KMS-11 (cell line): ENCODE measurements at regions not wholly inside any gene's neighbourhood (a gene's known extent, or its start where the extent isn't known, plus 50 kb on each side); places are given as distances from the start of the nearest gene placed in this dataset.

Experiments
- H2AFZ ChIP-seq: fragments of 200-600 bp; sonication (generic); 2 replicates; pipeline ENCODE4 v1.6.1; 2016; ENCODE audit warnings: antibody characterized with exemption, mixed run types, low read depth
- H3K27ac ChIP-seq: fragments of 200-600 bp; sonication (generic); 2 replicates; pipeline ENCODE4 v1.6.1; 2016; ENCODE audit warnings: mild to moderate bottlenecking, mixed run types
- H3K27me3 ChIP-seq: fragments of 200-600 bp; sonication (generic); 2 replicates; pipeline ENCODE4 v1.6.1; 2017; ENCODE audit warnings: mild to moderate bottlenecking, low read depth, mixed run types, moderate library complexity; ENCODE audit not compliant: insufficient read depth
- H3K36me3 ChIP-seq: fragments of 200-600 bp; sonication (generic); 2 replicates; pipeline ENCODE4 v1.6.1; 2017; ENCODE audit warnings: mild to moderate bottlenecking, mixed run types; ENCODE audit not compliant: insufficient read depth
- H3K4me1 ChIP-seq: fragments of 200-600 bp; sonication (generic); 2 replicates; pipeline ENCODE4 v1.6.1; 2016; ENCODE audit warnings: mild to moderate bottlenecking, low read depth, mixed run types; ENCODE audit not compliant: poor library complexity, severe bottlenecking
- H3K4me2 ChIP-seq: fragments of 200-600 bp; sonication (generic); 2 replicates; pipeline ENCODE4 v1.7.0; 2016; ENCODE audit warnings: mild to moderate bottlenecking, mixed run types
- H3K4me3 ChIP-seq: fragments of 200-600 bp; sonication (generic); IDR thresholded peaks from 2 replicates; pipeline ENCODE4 v1.6.1; 2017; ENCODE audit warnings: low read depth, low read length, mixed read lengths; ENCODE audit not compliant: insufficient read depth
- H3K79me2 ChIP-seq: fragments of 200-600 bp; sonication (generic); 2 replicates; pipeline ENCODE4 v1.6.1; 2016; ENCODE audit warnings: low read depth, mixed run types; ENCODE audit not compliant: insufficient read depth
- H3K9ac ChIP-seq: fragments of 200-600 bp; sonication (generic); 2 replicates; pipeline ENCODE4 v1.6.1; 2016; ENCODE audit warnings: mild to moderate bottlenecking, mixed run types
- H4K20me1 ChIP-seq: fragments of 200-600 bp; sonication (generic); 2 replicates; pipeline ENCODE4 v1.6.1; 2016; ENCODE audit warnings: mild to moderate bottlenecking, mixed run types; ENCODE audit not compliant: insufficient read depth
- TF ChIP-seq, protein P1 (sequence below): fragments of 200-600 bp; sonication (generic); conservative IDR thresholded peaks from 2 replicates; pipeline ENCODE4 v1.6.1; 2017; ENCODE audit warnings: low read depth, mild to moderate bottlenecking, antibody characterized with exemption, low read length, moderate library complexity, mixed read lengths

DNA sequence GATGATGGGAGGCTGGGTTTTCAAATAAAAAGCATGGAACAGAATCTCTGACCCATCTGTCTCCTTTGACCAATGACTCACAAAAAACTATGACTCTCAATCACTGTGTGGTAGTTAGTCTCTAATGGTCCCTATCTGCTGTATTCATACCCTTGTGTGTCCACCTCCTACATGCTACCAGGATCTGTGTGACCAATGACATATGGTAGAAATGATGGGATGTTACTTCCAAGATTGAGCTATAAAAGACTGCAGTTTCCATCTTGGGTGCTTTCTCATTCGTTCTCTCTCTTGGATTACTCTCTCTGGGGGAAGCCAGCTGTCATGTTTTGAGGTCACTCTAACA is 144.7 kb upstream of the BTG1 start:
- Histone ChIP-seq H3K27ac (no peak overlapping the region), H3K36me3 (no peaks in the 10 kb centered on the region), H3K4me2 (no peak overlapping the region), H4K20me1 (no peaks in the 10 kb centered on the region), H3K4me1 (no peaks in the 10 kb centered on the region), H3K9ac (no peak overlapping the region), H3K4me3 (no peak overlapping the region), H2AFZ (no peak overlapping the region), H3K27me3 (no peaks in the 10 kb centered on the region), H3K79me2 (no peaks in the 10 kb centered on the region)
- TF ChIP-seq, protein P1, sequence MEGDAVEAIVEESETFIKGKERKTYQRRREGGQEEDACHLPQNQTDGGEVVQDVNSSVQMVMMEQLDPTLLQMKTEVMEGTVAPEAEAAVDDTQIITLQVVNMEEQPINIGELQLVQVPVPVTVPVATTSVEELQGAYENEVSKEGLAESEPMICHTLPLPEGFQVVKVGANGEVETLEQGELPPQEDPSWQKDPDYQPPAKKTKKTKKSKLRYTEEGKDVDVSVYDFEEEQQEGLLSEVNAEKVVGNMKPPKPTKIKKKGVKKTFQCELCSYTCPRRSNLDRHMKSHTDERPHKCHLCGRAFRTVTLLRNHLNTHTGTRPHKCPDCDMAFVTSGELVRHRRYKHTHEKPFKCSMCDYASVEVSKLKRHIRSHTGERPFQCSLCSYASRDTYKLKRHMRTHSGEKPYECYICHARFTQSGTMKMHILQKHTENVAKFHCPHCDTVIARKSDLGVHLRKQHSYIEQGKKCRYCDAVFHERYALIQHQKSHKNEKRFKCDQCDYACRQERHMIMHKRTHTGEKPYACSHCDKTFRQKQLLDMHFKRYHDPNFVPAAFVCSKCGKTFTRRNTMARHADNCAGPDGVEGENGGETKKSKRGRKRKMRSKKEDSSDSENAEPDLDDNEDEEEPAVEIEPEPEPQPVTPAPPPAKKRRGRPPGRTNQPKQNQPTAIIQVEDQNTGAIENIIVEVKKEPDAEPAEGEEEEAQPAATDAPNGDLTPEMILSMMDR, result no peak

DNA sequence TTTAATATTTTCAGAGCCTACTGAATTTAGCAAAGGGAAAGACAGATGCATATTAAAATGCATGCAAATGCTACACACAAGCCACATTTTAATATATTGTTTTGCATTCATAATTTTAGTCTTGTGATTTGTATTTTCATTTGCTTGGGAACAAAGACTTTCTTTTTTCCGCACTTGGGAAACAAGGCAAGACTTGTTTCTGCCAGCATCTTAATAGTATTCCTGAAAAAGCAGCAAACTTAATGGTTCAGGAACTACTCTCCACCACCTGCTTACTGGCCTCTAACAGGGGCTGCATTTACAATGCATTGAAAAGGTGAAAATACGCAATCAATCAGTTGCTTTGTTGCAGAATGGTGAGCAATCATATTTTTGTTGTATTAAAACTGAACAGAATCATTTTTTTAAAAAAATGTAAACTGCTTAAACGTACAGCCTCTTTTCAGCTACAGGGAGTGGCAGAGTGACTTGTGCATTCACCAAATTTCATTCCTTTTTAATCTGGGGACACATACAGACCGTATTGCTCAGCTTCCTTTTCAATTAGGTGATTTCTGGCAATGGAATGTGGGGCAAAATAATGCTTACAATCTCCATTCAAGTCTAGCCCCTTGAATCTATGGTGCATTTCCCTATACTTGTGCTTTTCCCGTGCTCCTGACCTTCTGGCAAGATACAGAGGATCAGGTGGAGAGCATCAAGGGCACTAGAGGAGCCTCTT is 144.1 kb upstream of the BTG1 start:
- TF ChIP-seq, protein P1, result no peak
- Histone ChIP-seq H2AFZ (no peak overlapping the region), H3K9ac (no peak overlapping the region), H3K4me3 (no peak overlapping the region), H3K36me3 (no peaks in the 10 kb centered on the region), H4K20me1 (no peaks in the 10 kb centered on the region), H3K27ac (no peak overlapping the region), H3K27me3 (no peaks in the 10 kb centered on the region), H3K4me1 (no peaks in the 10 kb centered on the region), H3K79me2 (no peaks in the 10 kb centered on the region), H3K4me2 (no peak overlapping the region)

DNA sequence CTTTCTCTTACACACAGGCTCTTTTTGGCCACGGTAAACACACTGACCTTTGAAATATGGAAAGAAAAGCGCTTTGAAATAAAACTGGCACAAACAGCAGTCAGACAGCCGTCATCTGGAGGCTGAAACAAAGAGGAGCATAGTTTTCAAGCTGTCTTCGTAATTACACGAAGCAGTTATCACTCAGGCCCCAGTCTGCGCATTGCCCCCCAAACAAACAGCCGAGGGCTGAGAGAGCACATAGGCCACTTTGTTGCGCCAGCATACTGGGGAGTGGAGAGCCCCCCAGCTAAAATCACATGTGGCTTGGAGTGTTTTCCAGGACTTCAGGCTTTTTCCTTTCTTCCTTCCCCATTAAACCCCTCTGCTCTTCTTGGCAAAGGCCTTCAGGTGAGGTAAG is 142.9 kb upstream of the BTG1 start:
- TF ChIP-seq, protein P1, result no peak
- Histone ChIP-seq H3K79me2 (no peaks in the 10 kb centered on the region), H3K36me3 (no peaks in the 10 kb centered on the region), H2AFZ (no peak overlapping the region), H4K20me1 (no peaks in the 10 kb centered on the region), H3K4me1 (no peaks in the 10 kb centered on the region), H3K4me3 (no peak overlapping the region), H3K4me2 (no peak overlapping the region), H3K27ac (no peak overlapping the region), H3K9ac (no peak overlapping the region), H3K27me3 (no peaks in the 10 kb centered on the region)

DNA sequence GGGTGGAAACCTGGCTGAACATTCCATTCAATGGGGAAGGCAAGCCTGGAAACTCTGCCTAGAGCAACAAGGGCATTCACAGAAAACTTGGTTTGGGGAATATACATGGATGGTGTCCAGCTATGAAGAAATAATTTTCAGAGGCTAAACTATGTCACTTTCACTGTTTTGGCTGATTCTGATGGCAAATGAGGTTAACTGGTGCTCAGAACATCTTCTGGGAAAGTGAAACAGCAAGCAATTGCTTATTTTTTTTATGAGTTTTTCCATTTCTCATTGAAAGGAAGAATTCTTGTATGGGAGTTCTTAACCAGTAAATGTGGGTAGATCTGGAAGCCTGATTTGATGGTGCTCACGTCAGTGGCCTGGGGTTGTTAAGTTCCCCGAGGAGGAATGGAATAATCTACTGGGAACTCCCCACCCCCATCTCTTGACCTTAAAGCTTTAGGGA is 132.8 kb upstream of the BTG1 start:
- H3K27ac ChIP-seq, result no peak overlapping the region
- no peak overlapping the region for H3K4me3 ChIP-seq
- H3K79me2 ChIP-seq, result no peaks in the 10 kb centered on the region
- H3K9ac ChIP-seq, result no peak overlapping the region
- TF ChIP-seq, protein P1, result no peak
- no peak overlapping the region for H2AFZ ChIP-seq
- no peaks in the 10 kb centered on the region for H3K4me1 ChIP-seq
- no peaks in the 10 kb centered on the region for H4K20me1 ChIP-seq
- H3K4me2 ChIP-seq, result no peak overlapping the region
- H3K36me3 ChIP-seq, result no peaks in the 10 kb centered on the region
- no peaks in the 10 kb centered on the region for H3K27me3 ChIP-seq
